H1 (cell line): ENCODE measurements at regions not wholly inside any gene's neighbourhood (a gene's known extent, or its start where the extent isn't known, plus 50 kb on each side); places are given as distances from the start of the nearest gene placed in this dataset.

Experiments
- CREB1 ChIP-seq: IDR thresholded peaks from 2 replicates; pipeline ENCODE4 v1.6.1; 2012; ENCODE audit warnings: inconsistent platforms
- CTBP2 ChIP-seq: IDR thresholded peaks from 2 replicates; pipeline ENCODE4 v1.7.0; 2011; ENCODE audit warnings: borderline replicate concordance, mild to moderate bottlenecking, moderate library complexity, mixed read lengths, low read length; ENCODE audit not compliant: insufficient read depth, insufficient read length
- EZH2 ChIP-seq: fragments of 200-600 bp; sonication (generic); IDR thresholded peaks from 2 replicates; pipeline ENCODE4 v1.7.1; 2012; ENCODE audit warnings: low read depth, mild to moderate bottlenecking, moderate library complexity, low read length, inconsistent platforms; ENCODE audit not compliant: severe bottlenecking
- GABPA ChIP-seq: IDR thresholded peaks from 2 replicates; pipeline ENCODE4 v1.6.1; 2011; ENCODE audit warnings: mild to moderate bottlenecking, low read length, moderate library complexity, borderline replicate concordance; ENCODE audit not compliant: insufficient read depth
- HDAC2 ChIP-seq, 2 experiments: fragments of 300-600 bp in 1 of 2; sonication (generic) in 1 of 2; IDR thresholded peaks; 2 replicates each; pipeline ENCODE4 v1.6.1; 2011 to 2012; ENCODE audit warnings: low read depth in 2 of 2, low read length in 2 of 2, mild to moderate bottlenecking in 2 of 2, moderate library complexity in 2 of 2, borderline replicate concordance in 1 of 2, inconsistent platforms in 1 of 2
- KDM4A ChIP-seq: IDR thresholded peaks from one replicate; pipeline ENCODE4 v1.7.1; 2012; ENCODE audit warnings: low read depth, mild to moderate bottlenecking, moderate library complexity, low read length, inconsistent platforms; ENCODE audit not compliant: severe bottlenecking
- RNF2 ChIP-seq: fragments of 200-900, 300-1000 bp; sonication (generic); IDR thresholded peaks from 2 replicates; pipeline ENCODE4 v1.7.1; 2016; ENCODE audit warnings: borderline replicate concordance, low read depth, mild to moderate bottlenecking, antibody characterized with exemption, low read length; ENCODE audit not compliant: poor library complexity, severe bottlenecking; ENCODE audit errors: missing control alignments
- SIRT6 ChIP-seq: IDR thresholded peaks from one replicate; pipeline ENCODE4 v1.7.1; 2012; ENCODE audit warnings: low read length, inconsistent platforms
- TBP ChIP-seq: IDR thresholded peaks from 2 replicates; pipeline ENCODE4 v1.6.1; 2011; ENCODE audit warnings: low read depth, low read length, improper control_type of control experiment
- TF ChIP-seq, protein P1 (sequence below): fragments of 300-600 bp; sonication (generic); IDR thresholded peaks from 2 replicates; pipeline ENCODE4 v1.7.1; 2012; ENCODE audit warnings: low read length, moderate library complexity, mild to moderate bottlenecking, inconsistent platforms; ENCODE audit not compliant: insufficient replicate concordance
- TF ChIP-seq, protein P2 (sequence below): IDR thresholded peaks from 2 replicates; pipeline ENCODE4 v1.6.1; 2012; ENCODE audit warnings: inconsistent platforms

- TF ChIP-seq, protein P1, sequence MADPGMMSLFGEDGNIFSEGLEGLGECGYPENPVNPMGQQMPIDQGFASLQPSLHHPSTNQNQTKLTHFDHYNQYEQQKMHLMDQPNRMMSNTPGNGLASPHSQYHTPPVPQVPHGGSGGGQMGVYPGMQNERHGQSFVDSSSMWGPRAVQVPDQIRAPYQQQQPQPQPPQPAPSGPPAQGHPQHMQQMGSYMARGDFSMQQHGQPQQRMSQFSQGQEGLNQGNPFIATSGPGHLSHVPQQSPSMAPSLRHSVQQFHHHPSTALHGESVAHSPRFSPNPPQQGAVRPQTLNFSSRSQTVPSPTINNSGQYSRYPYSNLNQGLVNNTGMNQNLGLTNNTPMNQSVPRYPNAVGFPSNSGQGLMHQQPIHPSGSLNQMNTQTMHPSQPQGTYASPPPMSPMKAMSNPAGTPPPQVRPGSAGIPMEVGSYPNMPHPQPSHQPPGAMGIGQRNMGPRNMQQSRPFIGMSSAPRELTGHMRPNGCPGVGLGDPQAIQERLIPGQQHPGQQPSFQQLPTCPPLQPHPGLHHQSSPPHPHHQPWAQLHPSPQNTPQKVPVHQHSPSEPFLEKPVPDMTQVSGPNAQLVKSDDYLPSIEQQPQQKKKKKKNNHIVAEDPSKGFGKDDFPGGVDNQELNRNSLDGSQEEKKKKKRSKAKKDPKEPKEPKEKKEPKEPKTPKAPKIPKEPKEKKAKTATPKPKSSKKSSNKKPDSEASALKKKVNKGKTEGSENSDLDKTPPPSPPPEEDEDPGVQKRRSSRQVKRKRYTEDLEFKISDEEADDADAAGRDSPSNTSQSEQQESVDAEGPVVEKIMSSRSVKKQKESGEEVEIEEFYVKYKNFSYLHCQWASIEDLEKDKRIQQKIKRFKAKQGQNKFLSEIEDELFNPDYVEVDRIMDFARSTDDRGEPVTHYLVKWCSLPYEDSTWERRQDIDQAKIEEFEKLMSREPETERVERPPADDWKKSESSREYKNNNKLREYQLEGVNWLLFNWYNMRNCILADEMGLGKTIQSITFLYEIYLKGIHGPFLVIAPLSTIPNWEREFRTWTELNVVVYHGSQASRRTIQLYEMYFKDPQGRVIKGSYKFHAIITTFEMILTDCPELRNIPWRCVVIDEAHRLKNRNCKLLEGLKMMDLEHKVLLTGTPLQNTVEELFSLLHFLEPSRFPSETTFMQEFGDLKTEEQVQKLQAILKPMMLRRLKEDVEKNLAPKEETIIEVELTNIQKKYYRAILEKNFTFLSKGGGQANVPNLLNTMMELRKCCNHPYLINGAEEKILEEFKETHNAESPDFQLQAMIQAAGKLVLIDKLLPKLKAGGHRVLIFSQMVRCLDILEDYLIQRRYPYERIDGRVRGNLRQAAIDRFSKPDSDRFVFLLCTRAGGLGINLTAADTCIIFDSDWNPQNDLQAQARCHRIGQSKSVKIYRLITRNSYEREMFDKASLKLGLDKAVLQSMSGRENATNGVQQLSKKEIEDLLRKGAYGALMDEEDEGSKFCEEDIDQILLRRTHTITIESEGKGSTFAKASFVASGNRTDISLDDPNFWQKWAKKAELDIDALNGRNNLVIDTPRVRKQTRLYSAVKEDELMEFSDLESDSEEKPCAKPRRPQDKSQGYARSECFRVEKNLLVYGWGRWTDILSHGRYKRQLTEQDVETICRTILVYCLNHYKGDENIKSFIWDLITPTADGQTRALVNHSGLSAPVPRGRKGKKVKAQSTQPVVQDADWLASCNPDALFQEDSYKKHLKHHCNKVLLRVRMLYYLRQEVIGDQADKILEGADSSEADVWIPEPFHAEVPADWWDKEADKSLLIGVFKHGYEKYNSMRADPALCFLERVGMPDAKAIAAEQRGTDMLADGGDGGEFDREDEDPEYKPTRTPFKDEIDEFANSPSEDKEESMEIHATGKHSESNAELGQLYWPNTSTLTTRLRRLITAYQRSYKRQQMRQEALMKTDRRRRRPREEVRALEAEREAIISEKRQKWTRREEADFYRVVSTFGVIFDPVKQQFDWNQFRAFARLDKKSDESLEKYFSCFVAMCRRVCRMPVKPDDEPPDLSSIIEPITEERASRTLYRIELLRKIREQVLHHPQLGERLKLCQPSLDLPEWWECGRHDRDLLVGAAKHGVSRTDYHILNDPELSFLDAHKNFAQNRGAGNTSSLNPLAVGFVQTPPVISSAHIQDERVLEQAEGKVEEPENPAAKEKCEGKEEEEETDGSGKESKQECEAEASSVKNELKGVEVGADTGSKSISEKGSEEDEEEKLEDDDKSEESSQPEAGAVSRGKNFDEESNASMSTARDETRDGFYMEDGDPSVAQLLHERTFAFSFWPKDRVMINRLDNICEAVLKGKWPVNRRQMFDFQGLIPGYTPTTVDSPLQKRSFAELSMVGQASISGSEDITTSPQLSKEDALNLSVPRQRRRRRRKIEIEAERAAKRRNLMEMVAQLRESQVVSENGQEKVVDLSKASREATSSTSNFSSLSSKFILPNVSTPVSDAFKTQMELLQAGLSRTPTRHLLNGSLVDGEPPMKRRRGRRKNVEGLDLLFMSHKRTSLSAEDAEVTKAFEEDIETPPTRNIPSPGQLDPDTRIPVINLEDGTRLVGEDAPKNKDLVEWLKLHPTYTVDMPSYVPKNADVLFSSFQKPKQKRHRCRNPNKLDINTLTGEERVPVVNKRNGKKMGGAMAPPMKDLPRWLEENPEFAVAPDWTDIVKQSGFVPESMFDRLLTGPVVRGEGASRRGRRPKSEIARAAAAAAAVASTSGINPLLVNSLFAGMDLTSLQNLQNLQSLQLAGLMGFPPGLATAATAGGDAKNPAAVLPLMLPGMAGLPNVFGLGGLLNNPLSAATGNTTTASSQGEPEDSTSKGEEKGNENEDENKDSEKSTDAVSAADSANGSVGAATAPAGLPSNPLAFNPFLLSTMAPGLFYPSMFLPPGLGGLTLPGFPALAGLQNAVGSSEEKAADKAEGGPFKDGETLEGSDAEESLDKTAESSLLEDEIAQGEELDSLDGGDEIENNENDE: no peak
- TF ChIP-seq GABPA (no peak), KDM4A (no peak), EZH2 (no peak), HDAC2 (IDR thresholded peaks at IDR 0.05; ENCODE audit: borderline replicate concordance in 1 of 2, low read depth in 2 of 2, low read length in 2 of 2) (no peak), TBP (no peak), SIRT6 (no peak), CTBP2 (no peak), RNF2 (no peak), CREB1 (no peak)
- TF ChIP-seq, protein P2, sequence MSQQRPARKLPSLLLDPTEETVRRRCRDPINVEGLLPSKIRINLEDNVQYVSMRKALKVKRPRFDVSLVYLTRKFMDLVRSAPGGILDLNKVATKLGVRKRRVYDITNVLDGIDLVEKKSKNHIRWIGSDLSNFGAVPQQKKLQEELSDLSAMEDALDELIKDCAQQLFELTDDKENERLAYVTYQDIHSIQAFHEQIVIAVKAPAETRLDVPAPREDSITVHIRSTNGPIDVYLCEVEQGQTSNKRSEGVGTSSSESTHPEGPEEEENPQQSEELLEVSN: no peak
Measured at GRCh38 chr4:123618606-123619005, 222.0 kb downstream of the SPRY1 start (continued).
